B cell (primary cell): ENCODE measurements at regions not wholly inside any gene's neighbourhood (a gene's known extent, or its start where the extent isn't known, plus 50 kb on each side); places are given as distances from the start of the nearest gene placed in this dataset.

ENCODE experiments used
- EZH2 ChIP-seq: IDR thresholded peaks from 2 replicates; pipeline ENCODE4 v1.6.1; 2012; ENCODE audit warnings: borderline replicate concordance, low read depth, mild to moderate bottlenecking, moderate library complexity, low read length; ENCODE audit not compliant: insufficient read depth, poor library complexity, severe bottlenecking
- TF ChIP-seq, protein P1 (sequence below): fragments of 200-600 bp; IDR thresholded peaks from one replicate; pipeline ENCODE4 v1.8.0; 2022; ENCODE audit warnings: antibody characterized with exemption, mild to moderate bottlenecking

DNA sequence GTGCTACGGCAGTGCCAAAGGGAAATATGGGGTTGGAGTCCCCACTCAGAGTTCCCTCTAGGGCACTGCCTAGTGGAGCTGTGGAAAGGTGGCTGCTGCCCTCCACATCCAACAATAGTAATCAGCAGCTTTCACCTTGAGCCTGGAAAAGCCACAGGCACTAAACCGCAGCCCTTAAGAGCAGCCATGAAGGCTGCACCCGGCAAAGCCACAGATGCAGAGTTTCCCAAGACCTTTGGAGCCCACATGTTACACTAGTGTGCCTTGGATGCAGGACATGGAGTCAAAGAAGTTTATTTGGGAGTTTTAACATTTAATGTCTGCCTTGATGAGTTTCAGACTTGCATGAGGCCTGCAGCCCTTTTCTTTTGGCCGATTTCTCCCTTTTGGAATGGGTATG, 91.4 kb upstream of the HSF2 start:
- TF ChIP-seq, protein P1, sequence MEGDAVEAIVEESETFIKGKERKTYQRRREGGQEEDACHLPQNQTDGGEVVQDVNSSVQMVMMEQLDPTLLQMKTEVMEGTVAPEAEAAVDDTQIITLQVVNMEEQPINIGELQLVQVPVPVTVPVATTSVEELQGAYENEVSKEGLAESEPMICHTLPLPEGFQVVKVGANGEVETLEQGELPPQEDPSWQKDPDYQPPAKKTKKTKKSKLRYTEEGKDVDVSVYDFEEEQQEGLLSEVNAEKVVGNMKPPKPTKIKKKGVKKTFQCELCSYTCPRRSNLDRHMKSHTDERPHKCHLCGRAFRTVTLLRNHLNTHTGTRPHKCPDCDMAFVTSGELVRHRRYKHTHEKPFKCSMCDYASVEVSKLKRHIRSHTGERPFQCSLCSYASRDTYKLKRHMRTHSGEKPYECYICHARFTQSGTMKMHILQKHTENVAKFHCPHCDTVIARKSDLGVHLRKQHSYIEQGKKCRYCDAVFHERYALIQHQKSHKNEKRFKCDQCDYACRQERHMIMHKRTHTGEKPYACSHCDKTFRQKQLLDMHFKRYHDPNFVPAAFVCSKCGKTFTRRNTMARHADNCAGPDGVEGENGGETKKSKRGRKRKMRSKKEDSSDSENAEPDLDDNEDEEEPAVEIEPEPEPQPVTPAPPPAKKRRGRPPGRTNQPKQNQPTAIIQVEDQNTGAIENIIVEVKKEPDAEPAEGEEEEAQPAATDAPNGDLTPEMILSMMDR: no peak
- TF ChIP-seq EZH2: no peak
